ENCODE measurements at regions not wholly inside any gene's neighbourhood (a gene's known extent, or its start where the extent isn't known, plus 50 kb on each side); places are given as distances from the start of the nearest gene placed in this dataset.
A peak's percentile ranks its signal among the peaks of the same experiment; 100 is the strongest.
"Not testable (repeated sequence)": the region's sequence is repeated elsewhere in the genome, so short reads cannot be mapped to it uniquely, and the experiment has no call there.

DNA sequence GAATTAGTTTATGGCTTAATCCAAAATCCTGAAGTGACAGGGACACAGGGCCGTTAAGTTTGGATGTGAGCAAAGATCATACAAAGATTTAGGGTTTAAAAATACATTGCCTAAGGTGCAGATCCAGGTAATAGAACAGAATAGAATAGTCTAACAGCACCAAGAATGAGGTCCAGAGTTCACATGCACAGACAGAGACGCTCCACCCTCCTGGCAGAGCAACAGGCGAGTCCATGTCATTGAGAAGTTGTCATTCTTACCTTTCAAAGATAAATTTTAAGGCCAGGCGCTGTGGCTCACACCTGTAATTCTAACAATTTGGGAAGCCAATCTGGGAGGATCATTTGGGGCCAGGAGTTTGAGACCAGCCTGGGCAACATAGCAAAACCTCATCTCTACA is 209.1 kb upstream of the AUTS2 start:
- Histone ChIP-seq H3K9me3 (no peaks in the 10 kb centered on the region), H3K4me3 (no peak overlapping the region), H3K27me3 (no peaks in the 10 kb centered on the region), H3K4me1 (no peaks in the 10 kb centered on the region), H3K36me3 (no peaks in the 10 kb centered on the region), H3K27ac (no peak overlapping the region)
- WGBS: 54% methylated on average over 4 of the region's 4 CpGs
- peak in 1 of 2 donors; percentile 5 for DNase-seq (ENCODE audit: low spot score in 2 of 2)
- TF ChIP-seq EP300 (IDR thresholded peaks at IDR 0.05) (no peak), POLR2AphosphoS5 (IDR thresholded peaks at IDR 0.05) (no peak), POLR2A (IDR thresholded peaks at IDR 0.05) (no peak)
- TF ChIP-seq, protein P1, sequence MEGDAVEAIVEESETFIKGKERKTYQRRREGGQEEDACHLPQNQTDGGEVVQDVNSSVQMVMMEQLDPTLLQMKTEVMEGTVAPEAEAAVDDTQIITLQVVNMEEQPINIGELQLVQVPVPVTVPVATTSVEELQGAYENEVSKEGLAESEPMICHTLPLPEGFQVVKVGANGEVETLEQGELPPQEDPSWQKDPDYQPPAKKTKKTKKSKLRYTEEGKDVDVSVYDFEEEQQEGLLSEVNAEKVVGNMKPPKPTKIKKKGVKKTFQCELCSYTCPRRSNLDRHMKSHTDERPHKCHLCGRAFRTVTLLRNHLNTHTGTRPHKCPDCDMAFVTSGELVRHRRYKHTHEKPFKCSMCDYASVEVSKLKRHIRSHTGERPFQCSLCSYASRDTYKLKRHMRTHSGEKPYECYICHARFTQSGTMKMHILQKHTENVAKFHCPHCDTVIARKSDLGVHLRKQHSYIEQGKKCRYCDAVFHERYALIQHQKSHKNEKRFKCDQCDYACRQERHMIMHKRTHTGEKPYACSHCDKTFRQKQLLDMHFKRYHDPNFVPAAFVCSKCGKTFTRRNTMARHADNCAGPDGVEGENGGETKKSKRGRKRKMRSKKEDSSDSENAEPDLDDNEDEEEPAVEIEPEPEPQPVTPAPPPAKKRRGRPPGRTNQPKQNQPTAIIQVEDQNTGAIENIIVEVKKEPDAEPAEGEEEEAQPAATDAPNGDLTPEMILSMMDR (IDR thresholded peaks at IDR 0.05): no peak

GRCh38 chr7:69393912-69394311 is 204.4 kb upstream of the AUTS2 start:
- not testable (repeated sequence) for H3K4me3 ChIP-seq, H3K27me3 ChIP-seq, H3K4me1 ChIP-seq, H3K27ac ChIP-seq, H3K36me3 ChIP-seq, H3K9me3 ChIP-seq
- DNase-seq (ENCODE audit: low spot score in 2 of 2): peak in 1 of 2 donors; percentile 40
- WGBS: 97% methylated on average over 15 of the region's 30 CpGs

- peaks cover 10% of the 10 kb centered on the region for H3K4me1 ChIP-seq
- no peak overlapping the region for H3K27ac ChIP-seq
- WGBS: 73% methylated on average over 8 of the region's 8 CpGs
- no peaks in the 10 kb centered on the region for H3K36me3 ChIP-seq
- peak in 1 of 2 donors; percentile 52 for DNase-seq (ENCODE audit: low spot score in 2 of 2)
- H3K27me3 ChIP-seq: no peaks in the 10 kb centered on the region
- no peaks in the 10 kb centered on the region for H3K9me3 ChIP-seq
- H3K4me3 ChIP-seq: no peak overlapping the region
- no peak for TF ChIP-seq EP300 (IDR thresholded peaks at IDR 0.05)
- TF ChIP-seq, protein P1 (IDR thresholded peaks at IDR 0.05): no peak
- no peak for TF ChIP-seq POLR2A (IDR thresholded peaks at IDR 0.05)
- no peak for TF ChIP-seq POLR2AphosphoS5 (IDR thresholded peaks at IDR 0.05)
Measured at GRCh38 chr7:69395061-69395714, 203.1 kb upstream of the AUTS2 start.

DNA sequence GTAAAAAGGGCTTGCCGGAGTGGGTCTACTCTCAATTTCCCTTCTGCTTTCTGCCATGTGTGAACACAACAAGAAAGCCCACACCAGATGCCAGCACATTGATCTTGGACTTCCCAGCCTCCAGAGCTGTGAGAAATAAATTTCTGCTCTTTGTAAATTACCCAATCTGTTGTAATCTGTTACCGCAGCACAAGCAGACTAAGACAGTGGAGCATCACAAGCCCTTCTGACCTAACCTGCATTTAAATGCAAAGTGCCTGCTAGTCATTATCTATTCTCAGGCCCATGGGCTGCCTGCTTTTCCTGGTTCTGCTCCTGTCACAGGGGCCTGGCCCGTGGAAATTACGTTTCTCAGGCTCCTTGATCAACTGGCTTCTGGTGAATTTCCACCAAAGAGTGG is 199.3 kb upstream of the AUTS2 start:
- TF ChIP-seq, protein P1 (IDR thresholded peaks at IDR 0.05): no peak
- TF ChIP-seq POLR2AphosphoS5 (IDR thresholded peaks at IDR 0.05) (no peak), POLR2A (IDR thresholded peaks at IDR 0.05) (no peak), EP300 (IDR thresholded peaks at IDR 0.05) (no peak)
- no peaks in the 10 kb centered on the region for H3K9me3 ChIP-seq
- H3K4me3 ChIP-seq: no peak overlapping the region
- no peaks in the 10 kb centered on the region for H3K27me3 ChIP-seq
- peak overlapping the region; percentile 46 for H3K27ac ChIP-seq
- peak in 1 of 2 donors; percentile 24 for DNase-seq (ENCODE audit: low spot score in 2 of 2)
- no peaks in the 10 kb centered on the region for H3K36me3 ChIP-seq
- WGBS: 73% methylated on average over 4 of the region's 4 CpGs
- peaks cover 10% of the 10 kb centered on the region for H3K4me1 ChIP-seq

- Histone ChIP-seq H3K27me3 (no peaks in the 10 kb centered on the region), H3K4me3 (no peak overlapping the region), H3K27ac (peak overlapping the region; percentile 46), H3K9me3 (no peaks in the 10 kb centered on the region), H3K4me1 (peaks cover 10% of the 10 kb centered on the region), H3K36me3 (no peaks in the 10 kb centered on the region)
- TF ChIP-seq POLR2AphosphoS5 (IDR thresholded peaks at IDR 0.05) (no peak), POLR2A (IDR thresholded peaks at IDR 0.05) (no peak), EP300 (IDR thresholded peaks at IDR 0.05) (no peak)
- TF ChIP-seq, protein P1 (IDR thresholded peaks at IDR 0.05): no peak
- DNase-seq (ENCODE audit: low spot score in 2 of 2): peak in 1 of 2 donors; percentile 39
Measured at GRCh38 chr7:69399401-69399800, 198.9 kb upstream of the AUTS2 start.

DNA sequence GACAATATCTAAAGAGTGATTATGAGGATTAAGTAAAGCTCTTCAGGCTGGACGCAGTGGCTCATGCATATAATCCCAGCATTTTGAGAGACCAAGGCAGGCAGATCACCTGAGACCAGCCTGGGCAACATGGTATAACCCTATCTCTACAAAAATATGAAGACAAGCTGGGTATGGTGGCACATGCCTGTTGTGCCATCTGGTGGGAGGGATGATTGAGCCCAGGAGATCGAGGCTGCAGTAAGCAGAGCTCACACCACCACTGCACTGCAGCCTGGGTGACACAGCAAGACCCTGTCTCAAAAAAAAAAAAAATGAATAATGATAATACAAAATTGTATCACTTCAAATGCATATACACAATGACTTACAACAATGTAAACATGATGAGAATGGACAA is 195.6 kb upstream of the AUTS2 start:
- Histone ChIP-seq H3K9me3 (no peaks in the 10 kb centered on the region), H3K36me3 (no peaks in the 10 kb centered on the region), H3K4me1 (peaks cover 8% of the 10 kb centered on the region), H3K4me3 (no peak overlapping the region), H3K27ac (no peak overlapping the region), H3K27me3 (no peaks in the 10 kb centered on the region)
- no peak for TF ChIP-seq POLR2A (IDR thresholded peaks at IDR 0.05)
- TF ChIP-seq, protein P1 (IDR thresholded peaks at IDR 0.05): no peak
- no peak for TF ChIP-seq EP300 (IDR thresholded peaks at IDR 0.05)
- DNase-seq (ENCODE audit: low spot score in 2 of 2): peak in 1 of 2 donors; percentile 6
- 84% methylated on average over 2 of the region's 2 CpGs for WGBS
